Hepatocyte (in vitro differentiated cells): ENCODE measurements at regions not wholly inside any gene's neighbourhood (a gene's known extent, or its start where the extent isn't known, plus 50 kb on each side); places are given as distances from the start of the nearest gene placed in this dataset.

Source experiments
- CTCF ChIP-seq: fragments of 200-600 bp; sonication (generic); IDR thresholded peaks from 2 replicates; pipeline ENCODE4 v1.5.1; 2016; ENCODE audit warnings: antibody characterized with exemption, mild to moderate bottlenecking; ENCODE audit not compliant: poor library complexity
- EZH2phosphoT487 ChIP-seq: fragments of 200-600 bp; sonication (generic); IDR thresholded peaks from one replicate; pipeline ENCODE4 v1.6.1; 2018; ENCODE audit warnings: antibody characterized with exemption, mild to moderate bottlenecking, low read depth, moderate library complexity; ENCODE audit not compliant: unreplicated experiment, severe bottlenecking

GRCh38 chr6:44702292-44702691, 314.8 kb downstream of the CDC5L start:
- TF ChIP-seq CTCF, result no peak
- no peak for TF ChIP-seq EZH2phosphoT487
